ENCODE measurements at regions not wholly inside any gene's neighbourhood (a gene's known extent, or its start where the extent isn't known, plus 50 kb on each side); places are given as distances from the start of the nearest gene placed in this dataset.

- TF ChIP-seq CTCF (IDR thresholded peaks at IDR 0.05; ENCODE audit: insufficient read depth, low read length, poor library complexity, severe bottlenecking): no peak
- TF ChIP-seq EZH2phosphoT487 (conservative IDR thresholded peaks at IDR 0.05; ENCODE audit: low read length): no peak
Measured at GRCh38 chr22:48630848-48631247, 1196.8 kb downstream of the BRD1 start.
